ENCODE measurements at regions not wholly inside any gene's neighbourhood (a gene's known extent, or its start where the extent isn't known, plus 50 kb on each side); places are given as distances from the start of the nearest gene placed in this dataset.

- TF ChIP-seq, protein P1, sequence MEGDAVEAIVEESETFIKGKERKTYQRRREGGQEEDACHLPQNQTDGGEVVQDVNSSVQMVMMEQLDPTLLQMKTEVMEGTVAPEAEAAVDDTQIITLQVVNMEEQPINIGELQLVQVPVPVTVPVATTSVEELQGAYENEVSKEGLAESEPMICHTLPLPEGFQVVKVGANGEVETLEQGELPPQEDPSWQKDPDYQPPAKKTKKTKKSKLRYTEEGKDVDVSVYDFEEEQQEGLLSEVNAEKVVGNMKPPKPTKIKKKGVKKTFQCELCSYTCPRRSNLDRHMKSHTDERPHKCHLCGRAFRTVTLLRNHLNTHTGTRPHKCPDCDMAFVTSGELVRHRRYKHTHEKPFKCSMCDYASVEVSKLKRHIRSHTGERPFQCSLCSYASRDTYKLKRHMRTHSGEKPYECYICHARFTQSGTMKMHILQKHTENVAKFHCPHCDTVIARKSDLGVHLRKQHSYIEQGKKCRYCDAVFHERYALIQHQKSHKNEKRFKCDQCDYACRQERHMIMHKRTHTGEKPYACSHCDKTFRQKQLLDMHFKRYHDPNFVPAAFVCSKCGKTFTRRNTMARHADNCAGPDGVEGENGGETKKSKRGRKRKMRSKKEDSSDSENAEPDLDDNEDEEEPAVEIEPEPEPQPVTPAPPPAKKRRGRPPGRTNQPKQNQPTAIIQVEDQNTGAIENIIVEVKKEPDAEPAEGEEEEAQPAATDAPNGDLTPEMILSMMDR (IDR thresholded peaks at IDR 0.05) = no peak
- TF ChIP-seq POLR2A (IDR thresholded peaks at IDR 0.05) (no peak), POLR2AphosphoS5 (IDR thresholded peaks at IDR 0.05; ENCODE audit: insufficient read depth in 1 of 2, low read depth in 1 of 2) (no peak)
These were observed 165.0 kb downstream of the ASB1 start for GRCh38 chr2:238591732-238592131.

Measured in vagina (tissue), 2 donors.